Cardiac fibroblast (primary cell): ENCODE measurements at regions not wholly inside any gene's neighbourhood (a gene's known extent, or its start where the extent isn't known, plus 50 kb on each side); places are given as distances from the start of the nearest gene placed in this dataset.

Experiments used
- DNase-seq, 2 donors: peaks; one replicate each; pipeline versions ENCODE4 v3.0.0 to v3.0.0-alpha.2; 2010; ENCODE audit warnings: low read depth in 2 of 2
- H3K4me3 ChIP-seq, 2 donors: replicated peaks in 1 of 2; 1 replicate in 1 of 2; 2 replicates in 1 of 2; pipeline ENCODE4 v1.5.1; 2011; ENCODE audit warnings: low read depth in 2 of 2, low read length in 2 of 2, mild to moderate bottlenecking in 2 of 2, moderate library complexity in 1 of 2
- TF ChIP-seq, protein P1 (sequence below): IDR thresholded peaks from one replicate; pipeline ENCODE4 v1.5.1; 2011; ENCODE audit warnings: low read depth, mild to moderate bottlenecking, low read length, inconsistent platforms

DNA sequence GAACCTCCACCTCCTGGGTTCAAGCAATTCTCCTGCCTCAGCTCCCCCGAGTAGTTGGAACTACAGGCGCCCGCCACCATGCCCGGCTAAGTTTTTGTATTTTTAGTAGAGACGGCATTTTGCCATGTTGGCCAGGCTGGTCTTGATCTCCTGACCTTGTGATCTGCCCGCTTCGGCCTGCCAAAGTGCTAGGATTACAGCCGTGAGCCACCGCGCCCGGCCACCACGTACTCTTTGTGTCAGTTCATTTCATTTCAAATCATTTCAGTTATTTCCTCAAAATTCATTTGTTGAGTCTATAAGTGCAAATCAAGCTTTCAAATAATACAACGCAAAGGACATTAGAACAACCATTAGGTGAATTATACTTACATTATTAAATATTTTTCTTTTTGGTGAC is 943.8 kb downstream of the TYW1 start:
- no peak overlapping the region for H3K4me3 ChIP-seq
- TF ChIP-seq, protein P1, sequence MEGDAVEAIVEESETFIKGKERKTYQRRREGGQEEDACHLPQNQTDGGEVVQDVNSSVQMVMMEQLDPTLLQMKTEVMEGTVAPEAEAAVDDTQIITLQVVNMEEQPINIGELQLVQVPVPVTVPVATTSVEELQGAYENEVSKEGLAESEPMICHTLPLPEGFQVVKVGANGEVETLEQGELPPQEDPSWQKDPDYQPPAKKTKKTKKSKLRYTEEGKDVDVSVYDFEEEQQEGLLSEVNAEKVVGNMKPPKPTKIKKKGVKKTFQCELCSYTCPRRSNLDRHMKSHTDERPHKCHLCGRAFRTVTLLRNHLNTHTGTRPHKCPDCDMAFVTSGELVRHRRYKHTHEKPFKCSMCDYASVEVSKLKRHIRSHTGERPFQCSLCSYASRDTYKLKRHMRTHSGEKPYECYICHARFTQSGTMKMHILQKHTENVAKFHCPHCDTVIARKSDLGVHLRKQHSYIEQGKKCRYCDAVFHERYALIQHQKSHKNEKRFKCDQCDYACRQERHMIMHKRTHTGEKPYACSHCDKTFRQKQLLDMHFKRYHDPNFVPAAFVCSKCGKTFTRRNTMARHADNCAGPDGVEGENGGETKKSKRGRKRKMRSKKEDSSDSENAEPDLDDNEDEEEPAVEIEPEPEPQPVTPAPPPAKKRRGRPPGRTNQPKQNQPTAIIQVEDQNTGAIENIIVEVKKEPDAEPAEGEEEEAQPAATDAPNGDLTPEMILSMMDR: no peak
- DNase-seq: no peak

DNA sequence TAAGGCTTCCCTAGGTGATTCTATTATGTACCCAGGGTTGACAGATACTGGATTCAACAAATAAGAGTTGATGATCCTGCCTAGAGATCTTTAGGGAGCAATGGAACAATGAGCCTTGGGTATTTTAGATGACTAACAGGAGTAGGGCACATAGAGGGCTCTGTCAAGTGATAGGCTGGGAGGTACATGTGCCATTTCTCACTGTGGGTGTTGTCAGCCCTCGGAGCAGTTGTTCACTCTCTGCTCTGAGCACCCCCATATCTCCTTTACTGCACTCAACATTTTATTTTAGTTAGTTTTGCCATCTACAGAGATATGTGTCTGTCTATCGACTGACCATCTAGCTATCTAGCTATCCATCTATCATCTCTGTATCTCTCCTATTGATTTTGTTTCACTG is 950.6 kb downstream of the TYW1 start:
- TF ChIP-seq, protein P1: no peak
- no peak overlapping the region for H3K4me3 ChIP-seq
- no peak for DNase-seq

DNA sequence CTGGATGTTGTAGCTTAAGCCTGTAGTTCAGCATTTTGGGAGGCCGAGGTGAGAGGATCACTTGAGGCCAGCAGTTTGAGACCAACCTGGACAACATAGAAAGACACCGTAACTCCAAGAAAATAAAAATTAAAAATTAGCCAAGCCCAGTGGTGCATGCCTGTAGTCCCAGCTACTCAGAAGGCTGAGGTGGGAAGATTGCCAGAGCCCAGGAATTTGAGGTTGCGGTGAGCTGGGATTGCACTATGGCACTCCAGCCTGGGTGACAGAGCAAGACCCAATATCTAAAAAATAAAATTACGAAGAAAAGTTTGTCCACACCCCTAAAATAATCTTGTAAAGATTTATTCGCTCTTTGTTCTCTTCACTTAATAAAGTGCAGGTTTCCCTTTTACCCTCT is 951.0 kb downstream of the TYW1 start:
- H3K4me3 ChIP-seq: no peak overlapping the region
- TF ChIP-seq, protein P1: no peak
- DNase-seq: peak in 1 of 2 donors; percentile 7

DNA sequence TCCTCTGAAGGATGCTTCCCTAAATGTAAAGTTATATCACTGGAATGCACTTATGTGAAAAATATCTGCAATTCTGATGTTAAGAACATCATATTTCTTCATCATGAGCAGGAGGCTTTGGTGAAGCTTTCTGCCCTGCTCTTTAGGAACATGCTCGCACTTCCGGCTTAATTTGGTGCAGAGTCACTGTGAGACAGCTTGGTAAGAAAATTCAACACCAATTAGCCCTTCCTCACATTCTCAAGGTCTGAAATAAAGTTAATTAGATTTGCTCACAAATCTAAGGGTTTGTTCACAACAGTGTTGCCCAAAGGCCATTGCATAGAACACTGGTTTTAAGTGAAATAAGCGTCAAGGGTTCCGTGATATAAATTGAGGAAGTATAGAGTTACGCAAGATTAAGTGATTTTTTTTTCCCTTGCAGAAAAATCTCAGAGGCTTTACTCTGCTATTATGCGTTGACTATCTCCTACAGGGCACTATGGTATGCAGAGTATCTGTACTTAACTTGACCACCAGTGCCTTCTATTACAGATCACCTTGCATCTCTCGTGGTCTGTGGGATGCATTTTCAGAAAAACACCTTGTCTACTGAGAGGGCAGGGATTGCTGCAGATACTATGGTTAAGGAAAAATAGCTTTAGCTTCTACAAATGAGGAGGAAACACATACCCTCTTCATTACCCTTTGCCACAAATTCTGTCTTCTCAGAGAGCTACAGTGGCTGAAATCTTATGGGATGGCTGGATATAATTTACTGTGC is 953.9 kb downstream of the TYW1 start:
- TF ChIP-seq, protein P1: no peak
- H3K4me3 ChIP-seq: no peak overlapping the region
- no peak for DNase-seq

DNA sequence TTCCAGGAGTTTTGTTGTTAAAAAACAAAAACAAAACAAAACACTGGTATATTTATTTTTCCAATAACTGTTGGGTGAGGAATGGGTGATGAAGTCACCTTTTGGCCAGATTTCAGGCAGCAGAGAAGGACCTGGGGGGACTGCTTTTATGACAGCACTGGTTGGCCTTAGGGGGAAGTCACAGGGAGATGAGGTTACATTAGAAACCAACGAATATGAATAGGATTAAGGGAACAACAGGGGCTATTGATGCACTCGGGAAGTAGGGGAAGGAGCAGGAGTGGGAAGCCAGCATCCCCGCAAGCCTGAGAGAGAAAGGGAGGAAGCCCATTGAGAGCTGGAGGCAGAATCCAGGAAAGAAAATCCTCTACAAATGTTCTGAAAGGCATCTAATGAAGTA is 958.4 kb downstream of the TYW1 start:
- TF ChIP-seq, protein P1: no peak
- no peak for DNase-seq
- no peak overlapping the region for H3K4me3 ChIP-seq

DNA sequence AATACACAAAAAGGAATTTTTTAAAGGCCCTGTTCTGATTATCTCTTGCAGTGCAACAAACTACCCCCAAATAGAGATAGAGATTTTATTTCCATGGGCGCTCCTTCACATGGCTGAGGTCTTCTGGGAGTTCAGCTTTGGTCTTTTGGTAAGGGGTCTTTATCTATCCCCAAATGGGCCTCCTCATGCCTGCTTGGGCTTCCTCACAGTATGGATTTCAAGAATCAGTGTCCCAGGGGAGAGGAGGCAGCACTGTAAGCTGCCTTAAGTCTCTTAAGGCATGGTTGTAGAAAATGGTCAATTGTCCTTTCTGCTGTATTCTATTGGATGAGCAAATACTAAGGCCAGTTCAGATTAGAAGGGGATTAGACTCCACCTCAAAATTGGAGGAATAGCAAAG is 966.2 kb downstream of the TYW1 start:
- TF ChIP-seq, protein P1: no peak

DNA sequence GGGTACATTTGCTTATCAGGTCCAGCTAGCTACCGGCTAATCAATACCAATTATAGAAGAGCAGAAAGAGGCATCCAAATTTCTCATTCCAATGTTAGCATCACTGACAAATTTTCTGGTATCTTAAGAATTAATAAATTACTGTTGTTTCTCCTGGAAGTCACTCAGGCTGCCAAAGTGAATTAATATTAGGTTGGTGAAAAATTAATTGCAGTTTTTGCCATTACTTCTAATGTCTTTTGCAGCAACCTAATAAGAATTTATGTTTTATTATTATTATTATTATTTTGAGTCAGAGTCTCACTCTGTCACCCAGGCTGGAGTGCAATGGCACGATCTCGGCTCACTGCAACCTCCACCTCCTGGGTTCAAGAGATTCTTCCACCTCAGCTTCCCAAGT is 979.9 kb downstream of the TYW1 start:
- no peak for DNase-seq
- TF ChIP-seq, protein P1: no peak
- H3K4me3 ChIP-seq: no peak overlapping the region

More for the DNA sequence above, 966.2 kb downstream of the TYW1 start:
- DNase-seq: no peak
- H3K4me3 ChIP-seq: no peak overlapping the region
